Epithelial cell of proximal tubule (primary cell): ENCODE measurements at regions not wholly inside any gene's neighbourhood (a gene's known extent, or its start where the extent isn't known, plus 50 kb on each side); places are given as distances from the start of the nearest gene placed in this dataset.

Experiments
- DNase-seq: peaks from one replicate; pipeline ENCODE4 v3.0.0-alpha.2; 2011; ENCODE audit warnings: low read depth
- H3K4me3 ChIP-seq: 2 replicates; pipeline ENCODE4 v1.5.1; 2011; ENCODE audit warnings: low read depth, mild to moderate bottlenecking, low read length
- CTCF ChIP-seq: conservative IDR thresholded peaks from 2 replicates; pipeline ENCODE4 v1.5.1; 2012; ENCODE audit warnings: low read depth, mild to moderate bottlenecking, low read length

GRCh38 chr4:63717384-63717783 is 691.9 kb downstream of the TECRL start:
- no peak for DNase-seq
- TF ChIP-seq CTCF = peak; percentile 62
- no peak overlapping the region for H3K4me3 ChIP-seq

- no peak for TF ChIP-seq CTCF
- no peak for DNase-seq
- no peak overlapping the region for H3K4me3 ChIP-seq
Observed at GRCh38 chr4:63708661-63709060, 700.6 kb downstream of the TECRL start.

- H3K4me3 ChIP-seq = no peak overlapping the region
- TF ChIP-seq CTCF = no peak
- DNase-seq = no peak
Observed at GRCh38 chr4:63700569-63700968, 708.7 kb downstream of the TECRL start.

GRCh38 chr4:63693321-63693720 is 715.9 kb downstream of the TECRL start:
- TF ChIP-seq CTCF = no peak
- no peak overlapping the region for H3K4me3 ChIP-seq
- DNase-seq = no peak

GRCh38 chr4:63678358-63678931 is 730.8 kb downstream of the TECRL start:
- DNase-seq = no peak
- no peak for TF ChIP-seq CTCF
- H3K4me3 ChIP-seq = no peak overlapping the region

- H3K4me3 ChIP-seq = no peak overlapping the region
- DNase-seq = no peak
- TF ChIP-seq CTCF = no peak
Observed at GRCh38 chr4:63670735-63671134, 738.5 kb downstream of the TECRL start.

- no peak for DNase-seq
- no peak for TF ChIP-seq CTCF
- no peak overlapping the region for H3K4me3 ChIP-seq
Observed at GRCh38 chr4:63663870-63664269, 745.4 kb downstream of the TECRL start.
